CD4-positive, alpha-beta memory T cell (primary cell): ENCODE measurements at regions not wholly inside any gene's neighbourhood (a gene's known extent, or its start where the extent isn't known, plus 50 kb on each side); places are given as distances from the start of the nearest gene placed in this dataset.

Source experiments
- CTCF ChIA-PET: fragments of 350-600 bp; sonication (Branson Sonifier 250); formaldehyde crosslinking; loops from one replicate; lab custom pipeline; 2021; ENCODE audit warnings: inconsistent platforms; ENCODE audit not compliant: partially characterized antibody; lab: Charles Lee
- POLR2A ChIA-PET: fragments of 350-600 bp; sonication (Branson Sonifier 250); formaldehyde crosslinking; loops from one replicate; lab custom pipeline; 2021; ENCODE audit not compliant: partially characterized antibody; lab: Charles Lee
- DNase-seq, 5 donors: peaks; one replicate each; pipeline versions ENCODE4 v3.0.0 to v3.0.0-alpha.2; 2020 to 2022; ENCODE audit warnings: mixed read lengths in 1 of 5
- H3K27ac ChIP-seq: one replicate; pipeline ENCODE4 v1.7.0; 2013; ENCODE audit warnings: low read depth, low read length
- H3K27me3 ChIP-seq: 2 replicates; pipeline ENCODE4 v1.7.0; 2013; ENCODE audit warnings: mild to moderate bottlenecking, low read length, moderate library complexity; ENCODE audit not compliant: insufficient read depth
- H3K36me3 ChIP-seq: 2 replicates; pipeline ENCODE4 v1.7.0; 2013; ENCODE audit warnings: mild to moderate bottlenecking, low read length, moderate library complexity; ENCODE audit not compliant: insufficient read depth
- H3K4me1 ChIP-seq: 2 replicates; pipeline ENCODE4 v1.7.0; 2013; ENCODE audit warnings: mild to moderate bottlenecking, low read length, moderate library complexity; ENCODE audit not compliant: insufficient read depth
- H3K4me3 ChIP-seq, 2 donors: one replicate each; pipeline ENCODE4 v1.7.0; 2013; ENCODE audit warnings: low read length in 2 of 2, mild to moderate bottlenecking in 1 of 2
- H3K9me3 ChIP-seq, 2 donors: one replicate each; pipeline ENCODE4 v1.7.0; 2013; ENCODE audit warnings: low read length in 2 of 2, control low read depth in 1 of 2; ENCODE audit not compliant: control insufficient read depth in 1 of 2
- H3K27ac Mint-ChIP-seq, 7 donors: one replicate each; pipeline ENCODE4 v1.8.0; 2020 to 2021; ENCODE audit warnings: mixed read lengths in 7 of 7, mild to moderate bottlenecking in 6 of 7, inconsistent platforms in 3 of 7, moderate library complexity in 3 of 7
- H3K27me3 Mint-ChIP-seq, 2 donors: one replicate each; pipeline ENCODE4 v1.8.0; 2020 to 2021; ENCODE audit warnings: mixed read lengths in 2 of 2
- H3K36me3 Mint-ChIP-seq, 2 donors: one replicate each; pipeline ENCODE4 v1.8.0; 2020 to 2021; ENCODE audit warnings: mixed read lengths in 2 of 2, inconsistent platforms in 1 of 2, mild to moderate bottlenecking in 1 of 2
- H3K4me1 Mint-ChIP-seq, 4 donors: one replicate each; pipeline ENCODE4 v1.8.0; 2020 to 2021; ENCODE audit warnings: mixed read lengths in 4 of 4, mild to moderate bottlenecking in 1 of 4
- H3K4me3 Mint-ChIP-seq, 8 donors: one replicate each; pipeline ENCODE4 v1.8.0; 2020 to 2021; ENCODE audit warnings: mixed read lengths in 8 of 8, mild to moderate bottlenecking in 7 of 8, moderate library complexity in 6 of 8, inconsistent platforms in 3 of 8
- H3K9me3 Mint-ChIP-seq, 8 donors: one replicate each; pipeline ENCODE4 v1.8.0; 2020 to 2021; ENCODE audit warnings: mixed read lengths in 8 of 8, mild to moderate bottlenecking in 5 of 8, inconsistent platforms in 3 of 8, moderate library complexity in 1 of 8
- intact Hi-C: fragments of 100-400 bp; cut with micrococcal nuclease; formaldehyde crosslinking; loops from one replicate; pipeline ENCODE4 v1.15.1; 2023

- Mint-ChIP-seq H3K4me1 (no peaks in the 10 kb centered on the region), H3K9me3 (peaks cover 0 to 12% (median 3%) of the 10 kb centered on the region in 8 donors), H3K27me3 (no peaks in the 10 kb centered on the region), H3K36me3 (no peaks in the 10 kb centered on the region), H3K27ac (no peak overlapping the region), H3K4me3 (no peak overlapping the region)
- intact Hi-C loops, result no loop called here
- H3K4me3 ChIP-seq, result no peak overlapping the region
- no peaks in the 10 kb centered on the region for H3K27me3 ChIP-seq
- ChIA-PET CTCF (interaction anchor here (1.2 kb wide), 1 partner anchor 11 kb away, joined by 3 read pairs; no protein-coding TSS in a partner anchor), POLR2A (no interaction called here)
- no peak for DNase-seq
- H3K27ac ChIP-seq, result no peak overlapping the region
- no peaks in the 10 kb centered on the region for H3K9me3 ChIP-seq
- no peaks in the 10 kb centered on the region for H3K36me3 ChIP-seq
- no peaks in the 10 kb centered on the region for H3K4me1 ChIP-seq
These were observed 258.9 kb upstream of the PROX1 start for GRCh38 chr1:213728593-213729536.

DNA sequence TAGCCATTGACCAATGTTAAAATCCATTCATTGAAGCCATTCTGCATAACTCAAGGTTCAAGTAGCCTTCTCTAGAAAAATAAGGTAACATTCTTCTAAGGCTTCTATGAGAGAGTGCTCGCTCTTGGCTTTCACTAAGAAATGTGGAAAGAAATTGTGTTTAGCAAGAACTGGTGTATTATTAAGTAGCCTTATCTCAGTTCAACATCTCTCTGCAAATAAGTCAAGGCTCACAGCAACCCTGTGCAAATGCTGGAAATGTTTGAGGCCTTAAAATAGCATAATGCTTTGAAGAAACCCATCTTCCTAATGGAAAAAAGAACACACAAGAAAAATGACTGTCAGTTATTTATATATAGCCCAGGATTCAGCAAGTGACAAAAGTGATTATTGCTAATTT lies 254.1 kb upstream of the PROX1 start:
- H3K4me1 ChIP-seq, result no peaks in the 10 kb centered on the region
- no peaks in the 10 kb centered on the region for H3K9me3 ChIP-seq
- Mint-ChIP-seq H3K36me3 (no peaks in the 10 kb centered on the region), H3K27ac (no peak overlapping the region), H3K27me3 (peaks cover 2 to 3% of the 10 kb centered on the region in 2 donors), H3K4me3 (no peak overlapping the region), H3K4me1 (no peaks in the 10 kb centered on the region), H3K9me3 (peaks cover 0 to 14% (median 3%) of the 10 kb centered on the region in 8 donors)
- no peaks in the 10 kb centered on the region for H3K27me3 ChIP-seq
- H3K36me3 ChIP-seq, result no peaks in the 10 kb centered on the region
- no peak for DNase-seq
- POLR2A ChIA-PET, result no interaction called here
- intact Hi-C loops, result no loop called here
- CTCF ChIA-PET, result no interaction called here
- no peak overlapping the region for H3K4me3 ChIP-seq
- H3K27ac ChIP-seq, result no peak overlapping the region

DNA sequence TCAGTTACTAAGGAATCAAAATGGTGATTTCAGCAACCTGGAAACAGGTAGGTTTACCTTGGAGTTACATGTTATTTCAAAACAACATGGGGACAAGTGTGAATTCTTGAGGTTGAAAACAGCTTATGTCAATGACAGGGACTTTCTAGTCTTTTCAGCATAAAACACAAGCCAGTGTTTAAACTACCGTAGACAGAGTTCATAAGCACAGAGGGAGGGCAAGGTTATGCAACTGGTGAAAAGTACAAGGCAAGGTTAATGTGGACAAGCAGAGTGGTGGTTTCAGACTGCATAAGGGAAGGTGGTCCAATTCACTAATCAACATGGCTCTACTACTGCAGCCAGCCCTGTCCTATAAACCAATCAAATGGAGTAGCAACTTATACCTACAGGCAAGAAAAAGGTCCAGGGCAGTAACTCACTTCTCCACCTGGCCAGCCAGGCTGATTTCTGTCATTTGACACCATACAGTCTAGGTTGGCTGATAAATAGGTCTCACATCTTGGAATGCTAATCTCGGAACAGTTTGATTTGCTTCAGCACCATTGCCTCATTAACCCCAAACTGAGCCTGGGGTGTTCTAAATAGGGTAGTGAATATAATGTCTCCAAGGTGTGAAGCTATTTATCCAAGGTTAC lies 250.3 kb upstream of the PROX1 start:
- H3K27ac Mint-ChIP-seq, result no peak overlapping the region
- no peaks in the 10 kb centered on the region for H3K9me3 ChIP-seq
- peaks cover 0 to 4% (median under 1%) of the 10 kb centered on the region in 8 donors for H3K9me3 Mint-ChIP-seq
- intact Hi-C loops, result no loop called here
- no peaks in the 10 kb centered on the region for H3K4me1 Mint-ChIP-seq
- DNase-seq, result no peak
- H3K27me3 ChIP-seq, result no peaks in the 10 kb centered on the region
- POLR2A ChIA-PET, result no interaction called here
- peaks cover 2 to 3% of the 10 kb centered on the region in 2 donors for H3K27me3 Mint-ChIP-seq
- H3K36me3 Mint-ChIP-seq, result no peaks in the 10 kb centered on the region
- no peak overlapping the region for H3K27ac ChIP-seq
- CTCF ChIA-PET, result no interaction called here
- H3K4me3 Mint-ChIP-seq, result no peak overlapping the region
- no peaks in the 10 kb centered on the region for H3K36me3 ChIP-seq
- H3K4me3 ChIP-seq, result no peak overlapping the region
- H3K4me1 ChIP-seq, result no peaks in the 10 kb centered on the region

GRCh38 chr1:213738658-213739057 lies 249.1 kb upstream of the PROX1 start:
- no peak overlapping the region for H3K27ac ChIP-seq
- peaks cover 0 to 6% (median 4%) of the 10 kb centered on the region in 8 donors for H3K9me3 Mint-ChIP-seq
- H3K4me3 Mint-ChIP-seq, result no peak overlapping the region
- peaks cover 2 to 3% of the 10 kb centered on the region in 2 donors for H3K27me3 Mint-ChIP-seq
- no peaks in the 10 kb centered on the region for H3K27me3 ChIP-seq
- ChIA-PET POLR2A (no interaction called here), CTCF (no interaction called here)
- intact Hi-C loops, result no loop called here
- H3K9me3 ChIP-seq, result no peaks in the 10 kb centered on the region
- H3K4me3 ChIP-seq, result no peak overlapping the region
- H3K27ac Mint-ChIP-seq, result no peak overlapping the region
- H3K36me3 ChIP-seq, result no peaks in the 10 kb centered on the region
- H3K4me1 ChIP-seq, result no peaks in the 10 kb centered on the region
- H3K36me3 Mint-ChIP-seq, result no peaks in the 10 kb centered on the region
- no peaks in the 10 kb centered on the region for H3K4me1 Mint-ChIP-seq
- DNase-seq, result no peak

GRCh38 chr1:213742992-213743391 lies 244.8 kb upstream of the PROX1 start:
- H3K4me1 Mint-ChIP-seq, result no peaks in the 10 kb centered on the region

GRCh38 chr1:213744780-213745179 lies 243.0 kb upstream of the PROX1 start:
- intact Hi-C loops, result no loop called here

More at GRCh38 chr1:213742992-213743391, 244.8 kb upstream of the PROX1 start:
- DNase-seq, result no peak
- Mint-ChIP-seq H3K4me3 (no peak overlapping the region), H3K27me3 (no peaks in the 10 kb centered on the region), H3K36me3 (no peaks in the 10 kb centered on the region), H3K9me3 (peaks cover 0 to 8% (median 2%) of the 10 kb centered on the region in 8 donors), H3K27ac (peak overlapping the region in 1 of 7 donors; percentile 40)
- no peaks in the 10 kb centered on the region for H3K9me3 ChIP-seq
- POLR2A ChIA-PET, result no interaction called here
- CTCF ChIA-PET, result no interaction called here
- no peak overlapping the region for H3K27ac ChIP-seq
- H3K36me3 ChIP-seq, result no peaks in the 10 kb centered on the region
- H3K4me3 ChIP-seq, result no peak overlapping the region
- no peaks in the 10 kb centered on the region for H3K27me3 ChIP-seq
- H3K4me1 ChIP-seq, result no peaks in the 10 kb centered on the region
- intact Hi-C loops, result no loop called here

DNA sequence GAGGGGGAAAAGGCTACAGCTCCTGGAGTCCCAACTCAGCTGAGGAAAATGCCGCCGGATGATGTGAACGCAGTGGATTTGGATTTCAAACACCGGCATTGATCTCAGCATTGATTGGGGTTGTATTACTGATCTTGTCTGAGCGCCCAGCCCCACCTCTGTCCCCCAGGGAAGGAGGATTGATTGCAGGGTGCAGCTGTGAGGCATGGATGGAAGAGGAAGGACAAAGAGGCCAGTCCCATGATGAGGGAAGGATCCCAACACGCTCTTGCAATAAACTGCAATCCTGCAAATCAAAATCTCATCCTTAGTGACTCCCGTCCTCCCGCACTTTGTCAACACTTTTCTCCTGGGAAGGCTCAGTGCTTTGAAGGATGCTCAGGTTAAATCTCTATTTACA lies 242.3 kb upstream of the PROX1 start:
- H3K9me3 Mint-ChIP-seq, result peaks cover 0 to 8% (median under 1%) of the 10 kb centered on the region in 8 donors
- peaks cover 0 to 2% (median 0%) of the 10 kb centered on the region in 4 donors for H3K4me1 Mint-ChIP-seq
- DNase-seq, result no peak
- H3K27me3 ChIP-seq, result no peaks in the 10 kb centered on the region
- H3K9me3 ChIP-seq, result no peaks in the 10 kb centered on the region
- intact Hi-C loops, result no loop called here
- H3K4me1 ChIP-seq, result no peaks in the 10 kb centered on the region
- no peak overlapping the region for H3K27ac ChIP-seq
- H3K4me3 ChIP-seq, result no peak overlapping the region
- no peaks in the 10 kb centered on the region for H3K36me3 Mint-ChIP-seq
- no peaks in the 10 kb centered on the region for H3K27me3 Mint-ChIP-seq
- ChIA-PET POLR2A (no interaction called here), CTCF (no interaction called here)
- H3K27ac Mint-ChIP-seq, result no peak overlapping the region
- no peaks in the 10 kb centered on the region for H3K36me3 ChIP-seq
- H3K4me3 Mint-ChIP-seq, result no peak overlapping the region

More at GRCh38 chr1:213744780-213745179, 243.0 kb upstream of the PROX1 start:
- H3K4me1 Mint-ChIP-seq, result no peaks in the 10 kb centered on the region
- no peaks in the 10 kb centered on the region for H3K9me3 ChIP-seq
- no peaks in the 10 kb centered on the region for H3K27me3 Mint-ChIP-seq
- H3K9me3 Mint-ChIP-seq, result peaks cover 0 to 8% (median 1%) of the 10 kb centered on the region in 8 donors
- H3K4me3 Mint-ChIP-seq, result no peak overlapping the region
- no peak overlapping the region for H3K27ac ChIP-seq
- ChIA-PET CTCF (interaction anchor here (0.7 kb wide), 1 partner anchor 42 kb away, joined by 3 read pairs; no protein-coding TSS in a partner anchor), POLR2A (no interaction called here)
- no peaks in the 10 kb centered on the region for H3K36me3 Mint-ChIP-seq
- no peak overlapping the region for H3K4me3 ChIP-seq
- no peak overlapping the region for H3K27ac Mint-ChIP-seq
- DNase-seq, result no peak
- no peaks in the 10 kb centered on the region for H3K27me3 ChIP-seq
- H3K36me3 ChIP-seq, result no peaks in the 10 kb centered on the region
- no peaks in the 10 kb centered on the region for H3K4me1 ChIP-seq
